ENCODE measurements at regions not wholly inside any gene's neighbourhood (a gene's known extent, or its start where the extent isn't known, plus 50 kb on each side); places are given as distances from the start of the nearest gene placed in this dataset.

DNA sequence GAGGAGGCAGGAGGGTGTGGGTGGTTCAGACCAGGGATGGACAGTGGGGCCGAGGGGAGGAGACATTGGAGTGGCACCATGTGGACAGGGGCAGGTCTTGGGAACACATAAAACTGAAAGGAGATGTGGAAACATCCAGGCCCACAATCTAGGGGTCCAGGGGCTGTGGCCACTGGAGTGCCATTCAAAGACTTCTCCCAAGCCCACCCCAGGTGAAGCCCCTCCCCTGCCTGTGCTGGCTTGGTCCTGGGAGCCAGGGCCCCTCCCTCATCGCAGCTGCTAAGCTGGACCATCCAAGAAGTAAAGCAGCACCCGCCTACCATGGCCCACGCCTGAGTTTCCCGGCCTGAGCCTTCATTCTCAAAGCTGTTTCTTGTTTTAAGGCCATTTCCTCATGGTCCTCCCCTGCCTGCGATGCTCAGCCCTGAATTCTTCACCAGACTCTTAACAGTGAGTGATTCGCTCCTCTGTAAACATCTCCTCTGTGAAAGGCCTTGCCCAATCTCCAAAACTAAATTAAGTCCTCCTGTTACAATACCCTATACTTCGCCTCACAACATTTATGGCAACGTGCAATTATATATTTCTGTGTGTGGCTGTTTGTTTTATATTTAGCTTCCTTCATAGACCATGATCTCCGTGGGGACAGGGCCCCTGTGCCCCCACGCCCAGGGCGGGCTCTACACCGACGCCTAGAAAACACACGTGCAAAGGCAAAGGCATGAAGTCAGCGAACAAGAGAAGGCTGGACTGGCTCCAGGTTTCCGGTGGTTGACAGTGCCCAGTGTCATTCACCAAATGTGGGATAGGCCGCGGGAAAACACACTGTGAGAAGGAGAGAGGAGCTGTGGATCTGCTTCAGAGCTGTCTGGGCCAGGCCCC lies 267.8 kb downstream of the ERMARD start:
- H3K27ac Mint-ChIP-seq: no peak overlapping the region
- no peak overlapping the region for H3K4me3 Mint-ChIP-seq
- no peak for DNase-seq (ENCODE audit: low spot score in 2 of 2, unreplicated experiment in 2 of 2)
- peaks cover 27% of the 10 kb centered on the region for H3K27me3 Mint-ChIP-seq (ENCODE audit: low read depth)
- H3K4me1 Mint-ChIP-seq: no peaks in the 10 kb centered on the region
- TF ChIP-seq, protein P1, sequence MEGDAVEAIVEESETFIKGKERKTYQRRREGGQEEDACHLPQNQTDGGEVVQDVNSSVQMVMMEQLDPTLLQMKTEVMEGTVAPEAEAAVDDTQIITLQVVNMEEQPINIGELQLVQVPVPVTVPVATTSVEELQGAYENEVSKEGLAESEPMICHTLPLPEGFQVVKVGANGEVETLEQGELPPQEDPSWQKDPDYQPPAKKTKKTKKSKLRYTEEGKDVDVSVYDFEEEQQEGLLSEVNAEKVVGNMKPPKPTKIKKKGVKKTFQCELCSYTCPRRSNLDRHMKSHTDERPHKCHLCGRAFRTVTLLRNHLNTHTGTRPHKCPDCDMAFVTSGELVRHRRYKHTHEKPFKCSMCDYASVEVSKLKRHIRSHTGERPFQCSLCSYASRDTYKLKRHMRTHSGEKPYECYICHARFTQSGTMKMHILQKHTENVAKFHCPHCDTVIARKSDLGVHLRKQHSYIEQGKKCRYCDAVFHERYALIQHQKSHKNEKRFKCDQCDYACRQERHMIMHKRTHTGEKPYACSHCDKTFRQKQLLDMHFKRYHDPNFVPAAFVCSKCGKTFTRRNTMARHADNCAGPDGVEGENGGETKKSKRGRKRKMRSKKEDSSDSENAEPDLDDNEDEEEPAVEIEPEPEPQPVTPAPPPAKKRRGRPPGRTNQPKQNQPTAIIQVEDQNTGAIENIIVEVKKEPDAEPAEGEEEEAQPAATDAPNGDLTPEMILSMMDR (IDR thresholded peaks at IDR 0.05; ENCODE audit: unreplicated experiment): no peak
- H3K9me3 Mint-ChIP-seq: no peaks in the 10 kb centered on the region
- H3K36me3 Mint-ChIP-seq: no peaks in the 10 kb centered on the region

GRCh38 chr6:170018422-170018935 lies 267.1 kb downstream of the ERMARD start:
- H3K4me1 Mint-ChIP-seq: no peaks in the 10 kb centered on the region
- no peak overlapping the region for H3K27ac Mint-ChIP-seq
- no peak for DNase-seq (ENCODE audit: low spot score in 2 of 2, unreplicated experiment in 2 of 2)
- TF ChIP-seq, protein P1 (IDR thresholded peaks at IDR 0.05; ENCODE audit: unreplicated experiment): no peak
- peaks cover 4% of the 10 kb centered on the region for H3K9me3 Mint-ChIP-seq
- H3K36me3 Mint-ChIP-seq: no peaks in the 10 kb centered on the region
- H3K4me3 Mint-ChIP-seq: no peak overlapping the region
- H3K27me3 Mint-ChIP-seq (ENCODE audit: low read depth): peaks cover 31% of the 10 kb centered on the region

DNA sequence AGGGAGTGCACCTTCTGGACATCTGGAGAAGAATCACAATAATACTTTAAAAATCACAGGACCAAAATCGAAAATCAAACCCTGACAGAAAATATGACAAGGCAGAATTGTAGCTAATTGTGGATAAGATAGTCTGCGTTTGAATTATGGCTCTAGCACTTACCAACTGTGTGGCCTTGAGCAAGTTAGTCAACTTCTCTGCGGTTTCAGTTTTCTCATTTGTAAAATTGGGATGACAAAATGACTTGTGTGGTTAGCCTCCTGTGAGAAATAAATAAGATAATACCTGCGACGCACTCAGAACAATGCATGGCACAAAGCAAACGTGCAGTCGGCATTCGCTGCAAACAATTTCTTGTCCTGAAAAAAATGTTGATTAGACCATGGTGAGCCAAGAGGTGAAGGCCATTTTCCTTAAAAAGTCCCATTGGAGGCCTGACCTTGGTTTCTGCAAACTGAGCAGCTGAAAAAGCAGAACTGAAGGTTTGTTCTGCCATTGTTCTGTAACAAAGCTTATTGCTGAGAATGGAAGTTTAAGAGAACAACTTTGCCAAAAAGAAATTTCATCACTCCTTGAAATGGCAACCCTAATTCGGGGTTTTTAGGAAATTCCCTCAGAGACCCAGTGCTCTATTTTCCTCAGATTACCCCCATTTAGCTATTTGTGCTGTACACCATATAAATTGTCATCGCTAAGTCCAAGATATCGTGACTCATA lies 266.3 kb downstream of the ERMARD start:
- Mint-ChIP-seq H3K4me3 (no peak overlapping the region), H3K27me3 (ENCODE audit: low read depth) (peaks cover 33% of the 10 kb centered on the region), H3K36me3 (no peaks in the 10 kb centered on the region), H3K27ac (no peak overlapping the region), H3K9me3 (peaks cover 8% of the 10 kb centered on the region), H3K4me1 (no peaks in the 10 kb centered on the region)
- DNase-seq (ENCODE audit: low spot score in 2 of 2, unreplicated experiment in 2 of 2): no peak
- TF ChIP-seq, protein P1 (IDR thresholded peaks at IDR 0.05; ENCODE audit: unreplicated experiment): no peak

- no peak for DNase-seq (ENCODE audit: low spot score in 2 of 2, unreplicated experiment in 2 of 2)
- no peak overlapping the region for H3K27ac Mint-ChIP-seq
- H3K27me3 Mint-ChIP-seq (ENCODE audit: low read depth): peaks cover 36% of the 10 kb centered on the region
- TF ChIP-seq, protein P1 (IDR thresholded peaks at IDR 0.05; ENCODE audit: unreplicated experiment): no peak
- H3K9me3 Mint-ChIP-seq: peaks cover 8% of the 10 kb centered on the region
- H3K4me3 Mint-ChIP-seq: no peak overlapping the region
- no peaks in the 10 kb centered on the region for H3K36me3 Mint-ChIP-seq
- H3K4me1 Mint-ChIP-seq: peaks cover 3% of the 10 kb centered on the region
Observed at GRCh38 chr6:170013815-170014214, 262.4 kb downstream of the ERMARD start.

GRCh38 chr6:170012037-170012330 lies 260.6 kb downstream of the ERMARD start:
- no peak overlapping the region for H3K27ac Mint-ChIP-seq
- no peaks in the 10 kb centered on the region for H3K36me3 Mint-ChIP-seq
- peaks cover 31% of the 10 kb centered on the region for H3K27me3 Mint-ChIP-seq (ENCODE audit: low read depth)
- H3K9me3 Mint-ChIP-seq: peaks cover 8% of the 10 kb centered on the region
- H3K4me1 Mint-ChIP-seq: peaks cover 10% of the 10 kb centered on the region
- no peak for DNase-seq (ENCODE audit: low spot score in 2 of 2, unreplicated experiment in 2 of 2)
- TF ChIP-seq, protein P1 (IDR thresholded peaks at IDR 0.05; ENCODE audit: unreplicated experiment): no peak
- H3K4me3 Mint-ChIP-seq: no peak overlapping the region
